Neural cell (in vitro differentiated cells): ENCODE measurements at regions not wholly inside any gene's neighbourhood (a gene's known extent, or its start where the extent isn't known, plus 50 kb on each side); places are given as distances from the start of the nearest gene placed in this dataset.

Experiments
- EP300 ChIP-seq: fragments of 450-650 bp; conservative IDR thresholded peaks from 2 replicates; pipeline ENCODE4 v1.6.1; 2014; ENCODE audit warnings: antibody characterized with exemption, mild to moderate bottlenecking, moderate library complexity; ENCODE audit not compliant: poor library complexity, severe bottlenecking
- EZH2 ChIP-seq: fragments of 200-600, 300-800 bp; shearing (Covaris generic), sonication (generic); IDR thresholded peaks from 2 replicates; pipeline ENCODE4 v1.6.1; 2014; ENCODE audit warnings: antibody characterized with exemption, low read length, borderline replicate concordance, mild to moderate bottlenecking; ENCODE audit not compliant: insufficient read depth, poor library complexity, severe bottlenecking
- POLR2AphosphoS5 ChIP-seq: IDR thresholded peaks from 2 replicates; pipeline ENCODE4 v1.6.1; 2012
- SMC3 ChIP-seq: fragments of 450-650 bp; conservative IDR thresholded peaks from 2 replicates; pipeline ENCODE4 v1.6.1; 2014; ENCODE audit warnings: antibody characterized with exemption, mild to moderate bottlenecking, moderate library complexity; ENCODE audit not compliant: poor library complexity
- TAF1 ChIP-seq: IDR thresholded peaks from 2 replicates; pipeline ENCODE4 v1.6.1; 2012; ENCODE audit warnings: low read depth
- TF ChIP-seq, protein P1 (sequence below): fragments of 450-650 bp; IDR thresholded peaks from 2 replicates; pipeline ENCODE4 v1.5.1; 2014; ENCODE audit warnings: antibody characterized with exemption, mild to moderate bottlenecking, moderate library complexity; ENCODE audit not compliant: poor library complexity, severe bottlenecking
- TF ChIP-seq, protein P2 (sequence below): IDR thresholded peaks from 2 replicates; pipeline ENCODE4 v1.6.1; 2012; ENCODE audit warnings: borderline replicate concordance

DNA sequence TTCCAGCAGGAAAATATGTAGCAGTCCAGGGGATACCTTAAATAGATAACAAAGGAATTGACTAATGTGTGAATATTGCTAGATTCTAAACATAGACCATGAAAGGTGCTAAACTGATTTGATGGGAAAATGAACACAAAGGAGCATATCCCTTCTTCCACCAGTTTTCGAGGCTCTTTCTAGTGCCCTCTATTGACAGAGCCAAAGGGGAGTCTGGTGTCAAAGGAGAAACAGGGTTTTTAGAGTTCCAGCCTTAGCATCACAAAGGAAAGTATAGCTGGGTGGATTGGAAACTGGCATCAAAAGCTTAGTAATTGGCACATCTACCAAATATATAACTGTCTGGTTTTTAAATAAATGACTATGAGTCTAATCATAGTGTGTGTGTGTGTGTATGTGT, 636.8 kb downstream of the ETV1 start:
- no peak for TF ChIP-seq EZH2
- no peak for TF ChIP-seq EP300
- TF ChIP-seq, protein P1, sequence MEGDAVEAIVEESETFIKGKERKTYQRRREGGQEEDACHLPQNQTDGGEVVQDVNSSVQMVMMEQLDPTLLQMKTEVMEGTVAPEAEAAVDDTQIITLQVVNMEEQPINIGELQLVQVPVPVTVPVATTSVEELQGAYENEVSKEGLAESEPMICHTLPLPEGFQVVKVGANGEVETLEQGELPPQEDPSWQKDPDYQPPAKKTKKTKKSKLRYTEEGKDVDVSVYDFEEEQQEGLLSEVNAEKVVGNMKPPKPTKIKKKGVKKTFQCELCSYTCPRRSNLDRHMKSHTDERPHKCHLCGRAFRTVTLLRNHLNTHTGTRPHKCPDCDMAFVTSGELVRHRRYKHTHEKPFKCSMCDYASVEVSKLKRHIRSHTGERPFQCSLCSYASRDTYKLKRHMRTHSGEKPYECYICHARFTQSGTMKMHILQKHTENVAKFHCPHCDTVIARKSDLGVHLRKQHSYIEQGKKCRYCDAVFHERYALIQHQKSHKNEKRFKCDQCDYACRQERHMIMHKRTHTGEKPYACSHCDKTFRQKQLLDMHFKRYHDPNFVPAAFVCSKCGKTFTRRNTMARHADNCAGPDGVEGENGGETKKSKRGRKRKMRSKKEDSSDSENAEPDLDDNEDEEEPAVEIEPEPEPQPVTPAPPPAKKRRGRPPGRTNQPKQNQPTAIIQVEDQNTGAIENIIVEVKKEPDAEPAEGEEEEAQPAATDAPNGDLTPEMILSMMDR, result no peak
- TF ChIP-seq, protein P2, sequence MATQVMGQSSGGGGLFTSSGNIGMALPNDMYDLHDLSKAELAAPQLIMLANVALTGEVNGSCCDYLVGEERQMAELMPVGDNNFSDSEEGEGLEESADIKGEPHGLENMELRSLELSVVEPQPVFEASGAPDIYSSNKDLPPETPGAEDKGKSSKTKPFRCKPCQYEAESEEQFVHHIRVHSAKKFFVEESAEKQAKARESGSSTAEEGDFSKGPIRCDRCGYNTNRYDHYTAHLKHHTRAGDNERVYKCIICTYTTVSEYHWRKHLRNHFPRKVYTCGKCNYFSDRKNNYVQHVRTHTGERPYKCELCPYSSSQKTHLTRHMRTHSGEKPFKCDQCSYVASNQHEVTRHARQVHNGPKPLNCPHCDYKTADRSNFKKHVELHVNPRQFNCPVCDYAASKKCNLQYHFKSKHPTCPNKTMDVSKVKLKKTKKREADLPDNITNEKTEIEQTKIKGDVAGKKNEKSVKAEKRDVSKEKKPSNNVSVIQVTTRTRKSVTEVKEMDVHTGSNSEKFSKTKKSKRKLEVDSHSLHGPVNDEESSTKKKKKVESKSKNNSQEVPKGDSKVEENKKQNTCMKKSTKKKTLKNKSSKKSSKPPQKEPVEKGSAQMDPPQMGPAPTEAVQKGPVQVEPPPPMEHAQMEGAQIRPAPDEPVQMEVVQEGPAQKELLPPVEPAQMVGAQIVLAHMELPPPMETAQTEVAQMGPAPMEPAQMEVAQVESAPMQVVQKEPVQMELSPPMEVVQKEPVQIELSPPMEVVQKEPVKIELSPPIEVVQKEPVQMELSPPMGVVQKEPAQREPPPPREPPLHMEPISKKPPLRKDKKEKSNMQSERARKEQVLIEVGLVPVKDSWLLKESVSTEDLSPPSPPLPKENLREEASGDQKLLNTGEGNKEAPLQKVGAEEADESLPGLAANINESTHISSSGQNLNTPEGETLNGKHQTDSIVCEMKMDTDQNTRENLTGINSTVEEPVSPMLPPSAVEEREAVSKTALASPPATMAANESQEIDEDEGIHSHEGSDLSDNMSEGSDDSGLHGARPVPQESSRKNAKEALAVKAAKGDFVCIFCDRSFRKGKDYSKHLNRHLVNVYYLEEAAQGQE, result no peak
- no peak for TF ChIP-seq POLR2AphosphoS5
- TF ChIP-seq SMC3, result no peak
- no peak for TF ChIP-seq TAF1
